NCI-H510A treated with DMSO at 0.1 percent for 48 hours (cell line): ENCODE measurements at regions not wholly inside any gene's neighbourhood (a gene's known extent, or its start where the extent isn't known, plus 50 kb on each side); places are given as distances from the start of the nearest gene placed in this dataset.

Source experiments
- DNase-seq: peaks from one replicate; lab custom pipeline; 2025; lab: John Stamatoyannopoulos, UW

GRCh38 chr12:16972923-16973770 is 367.2 kb upstream of the LMO3 start:
- DNase-seq, result no peak

DNA sequence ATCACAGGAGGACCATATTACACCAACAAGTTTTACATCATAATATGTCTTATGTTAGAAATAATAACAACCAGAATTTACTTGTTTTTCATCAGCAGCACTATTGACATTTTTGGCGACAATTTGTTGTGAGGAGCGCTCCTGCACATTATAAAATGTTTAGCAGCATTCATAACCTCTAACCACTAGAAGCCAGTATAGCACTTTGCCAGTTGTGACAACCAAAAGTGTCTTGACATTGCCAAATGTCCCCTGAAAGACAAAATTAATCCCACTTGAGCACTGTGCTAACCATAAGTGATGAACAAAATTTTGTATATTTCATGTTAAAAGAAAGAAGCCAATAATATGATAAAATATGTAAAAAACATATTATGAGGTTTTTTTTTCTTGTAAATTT is 356.9 kb upstream of the LMO3 start:
- DNase-seq, result no peak

DNA sequence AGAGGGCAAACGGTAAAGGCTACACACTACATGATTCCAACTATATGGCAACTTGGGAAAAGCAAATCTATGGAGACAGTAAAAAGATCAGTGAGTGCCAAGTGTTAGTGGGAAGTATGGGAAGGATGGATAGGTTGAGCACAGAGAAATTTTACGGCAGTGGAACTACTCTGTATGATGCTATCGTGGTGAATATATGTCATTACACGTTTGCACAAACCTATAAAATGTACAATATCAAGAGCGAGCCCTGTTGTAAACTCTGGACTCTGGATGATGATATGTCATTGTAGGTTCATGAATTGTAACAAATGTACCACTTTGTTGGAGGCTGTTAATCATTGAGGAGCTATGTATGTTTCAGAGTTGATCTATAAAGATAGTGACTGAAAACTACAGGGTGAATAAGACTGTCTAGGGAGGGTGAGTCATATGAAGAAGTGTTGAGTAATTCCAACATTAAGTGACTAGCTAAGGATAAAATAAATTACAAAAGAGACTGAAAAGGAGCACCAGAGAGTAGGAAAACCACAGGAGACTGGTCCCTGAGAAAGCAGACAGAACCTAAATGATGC is 349.2 kb upstream of the LMO3 start:
- no peak for DNase-seq

GRCh38 chr12:16949871-16950667 is 344.1 kb upstream of the LMO3 start:
- DNase-seq, result no peak

- no peak for DNase-seq
These were observed 343.4 kb upstream of the LMO3 start for GRCh38 chr12:16949371-16949770.

- DNase-seq, result no peak
These were observed 340.7 kb upstream of the LMO3 start for GRCh38 chr12:16946704-16947103.

DNA sequence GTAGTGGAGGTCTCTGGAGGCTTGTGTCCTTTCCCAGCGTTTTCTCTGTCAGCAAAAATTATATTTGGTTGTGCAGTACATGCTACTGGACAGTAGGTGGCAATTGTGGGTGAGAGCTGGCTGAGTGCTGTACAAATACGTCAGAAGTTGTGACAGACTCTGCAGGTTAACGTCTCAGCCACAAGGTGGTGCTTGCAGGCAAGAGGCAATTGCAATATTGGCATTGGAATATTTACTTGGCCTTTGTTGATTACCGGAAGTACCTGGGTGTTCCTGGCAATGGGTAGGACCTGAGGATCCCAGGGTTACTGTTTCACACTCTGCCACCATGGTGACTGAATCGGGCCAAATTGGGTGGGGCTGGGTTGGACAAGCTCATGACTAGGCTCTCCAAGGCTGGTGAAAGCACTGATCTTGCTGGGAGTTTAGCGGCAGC is 333.9 kb upstream of the LMO3 start:
- peak; percentile 19 for DNase-seq

- DNase-seq, result no peak
These were observed 321.3 kb upstream of the LMO3 start for GRCh38 chr12:16927259-16927658.

DNA sequence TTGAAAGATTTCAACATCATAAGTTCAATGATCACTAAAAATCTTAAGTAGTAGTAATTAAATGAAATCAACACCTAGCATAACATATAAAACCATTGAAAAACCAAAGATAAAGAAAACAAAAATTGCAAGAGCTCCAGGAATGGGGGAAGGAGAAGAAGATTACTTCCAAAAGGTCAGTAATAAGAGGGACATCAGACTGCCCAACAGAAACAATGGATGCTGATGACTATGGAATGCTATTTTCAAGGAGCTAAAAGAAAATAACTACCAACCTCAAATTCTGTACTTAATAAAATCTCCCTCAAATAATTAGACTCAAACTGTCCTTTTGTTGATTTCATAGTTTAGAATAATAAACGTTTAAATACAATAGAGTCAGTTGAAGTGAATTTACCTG is 314.5 kb upstream of the LMO3 start:
- no peak for DNase-seq

- DNase-seq, result no peak
These were observed 313.6 kb upstream of the LMO3 start for GRCh38 chr12:16919551-16919950.

DNA sequence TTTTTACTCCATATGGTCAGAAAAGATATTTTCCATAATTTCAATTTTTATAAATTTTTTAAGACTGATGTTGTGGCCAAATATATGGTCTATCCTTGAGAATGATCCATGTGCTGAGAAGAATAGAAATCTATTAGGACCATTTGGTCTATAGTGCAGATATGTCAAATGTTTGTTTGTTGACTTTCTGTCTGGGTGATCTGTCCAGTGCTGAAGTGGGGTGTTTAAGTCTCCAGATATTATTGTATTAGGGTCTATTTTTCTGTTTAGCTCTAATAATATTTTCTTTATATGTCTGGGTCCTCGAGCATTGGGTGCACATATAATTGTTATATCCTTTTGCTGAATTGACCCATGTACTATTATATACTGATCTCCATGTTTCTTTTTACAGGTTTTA is 308.9 kb upstream of the LMO3 start:
- DNase-seq, result no peak

- DNase-seq, result no peak
These were observed 308.0 kb upstream of the LMO3 start for GRCh38 chr12:16913832-16914490.

DNA sequence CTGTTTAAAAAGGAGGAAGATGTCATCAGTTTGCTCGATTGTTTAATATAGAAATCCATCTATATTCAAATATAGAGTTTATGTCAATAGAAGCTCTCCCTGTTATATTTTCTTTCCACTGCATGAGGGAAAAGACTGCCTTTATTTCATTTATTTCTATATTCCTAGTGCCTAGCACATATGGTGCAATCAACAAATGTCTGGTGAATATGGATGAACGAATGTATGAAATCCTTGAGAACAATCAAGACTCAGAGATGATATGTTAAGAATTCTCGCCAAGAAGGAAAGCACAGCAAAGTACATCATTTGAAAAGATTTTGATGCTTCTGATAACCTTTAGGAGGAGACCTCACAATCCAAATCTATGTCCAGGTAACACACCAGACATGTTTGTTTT is 296.0 kb upstream of the LMO3 start:
- no peak for DNase-seq

DNA sequence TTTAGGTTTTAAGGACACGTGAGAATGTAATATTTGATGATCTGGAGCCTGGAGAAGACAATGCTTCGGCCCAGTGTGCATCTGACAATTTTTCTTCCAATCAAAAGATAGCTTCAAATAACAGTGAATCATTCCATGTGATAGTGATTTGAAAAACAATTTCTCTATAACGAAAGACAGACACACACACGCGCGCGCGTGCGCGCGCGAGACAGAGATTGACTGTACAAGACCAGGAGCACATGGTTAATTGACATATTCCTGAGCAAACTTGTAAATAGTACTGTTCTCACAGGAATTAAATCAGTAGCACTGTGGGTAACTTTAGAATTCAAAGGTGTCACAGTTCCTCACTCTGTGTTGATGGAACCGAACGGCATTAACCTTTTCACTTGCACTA is 287.5 kb upstream of the LMO3 start:
- DNase-seq, result no peak

GRCh38 chr12:16891673-16892072 is 285.7 kb upstream of the LMO3 start:
- DNase-seq, result no peak

GRCh38 chr12:16884819-16885218 is 278.9 kb upstream of the LMO3 start:
- DNase-seq, result no peak

- DNase-seq, result no peak
These were observed 278.1 kb upstream of the LMO3 start for GRCh38 chr12:16884056-16884455.

DNA sequence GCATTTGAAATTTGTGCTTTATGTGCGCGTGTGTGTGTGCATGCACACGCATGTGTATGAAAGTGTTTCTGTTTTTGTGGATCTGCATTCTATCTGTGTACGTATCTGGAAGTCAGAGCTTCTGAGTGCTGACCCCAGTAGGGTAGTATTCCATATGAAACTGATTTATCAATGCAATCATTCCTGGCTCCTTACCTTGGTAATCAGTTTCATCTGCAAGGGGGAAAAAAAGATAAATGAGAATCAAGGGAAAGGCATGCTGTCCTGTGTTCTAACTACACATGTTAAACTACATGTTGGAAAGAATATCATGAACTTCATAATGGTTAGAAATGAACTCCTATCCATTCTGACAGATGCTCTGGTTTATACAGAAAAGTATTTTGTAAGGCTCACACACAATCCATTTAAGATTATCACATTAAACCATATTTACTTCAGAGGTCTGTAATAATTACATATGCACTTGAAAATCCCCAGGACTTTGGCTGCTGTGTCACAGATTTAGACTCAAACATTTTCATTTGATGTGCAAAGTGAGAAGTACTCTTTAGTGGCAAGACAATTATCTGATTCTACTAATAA is 276.1 kb upstream of the LMO3 start:
- no peak for DNase-seq

DNA sequence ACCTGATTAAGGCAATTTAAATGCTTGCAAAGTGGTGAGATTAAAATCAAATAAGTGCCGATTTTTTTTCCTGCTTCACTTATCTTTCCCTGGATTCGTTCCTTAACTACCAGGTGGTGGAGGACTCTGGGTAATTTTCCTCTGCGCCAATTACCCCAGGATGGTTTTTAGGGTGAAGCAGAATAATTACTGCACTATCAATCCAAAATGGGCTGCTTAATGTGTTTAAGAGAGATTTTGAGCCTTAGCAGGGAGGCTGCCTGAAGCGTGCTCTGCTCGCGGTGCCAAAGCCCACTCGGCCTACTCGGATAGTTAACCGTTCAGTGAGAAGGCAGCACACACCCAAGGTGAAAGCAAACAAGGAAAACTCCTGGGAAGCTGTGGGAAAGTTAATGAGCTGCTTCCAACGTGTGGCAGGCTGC is 274.9 kb upstream of the LMO3 start:
- peak; percentile 54 for DNase-seq

- no peak for DNase-seq
These were observed 264.9 kb upstream of the LMO3 start for GRCh38 chr12:16870845-16871244.

DNA sequence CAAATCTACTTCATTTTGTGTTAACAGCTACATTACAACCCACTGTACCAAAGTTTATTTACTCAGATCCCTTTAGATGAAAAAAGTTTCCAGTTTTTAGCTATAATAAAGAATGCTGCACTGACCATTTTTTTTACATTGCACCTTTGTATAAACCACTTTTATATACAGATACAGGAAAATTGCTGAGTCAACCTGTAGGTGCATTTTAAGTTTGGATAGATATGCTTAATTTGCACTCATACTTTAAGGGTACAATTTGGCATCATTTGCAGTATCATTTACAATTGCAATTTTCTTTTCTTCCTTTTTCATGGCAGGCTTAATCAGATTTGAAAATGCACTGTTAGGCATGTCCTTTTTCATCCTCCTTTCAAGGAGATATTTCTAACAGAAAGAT is 257.8 kb upstream of the LMO3 start:
- no peak for DNase-seq

GRCh38 chr12:16857456-16857923 is 251.5 kb upstream of the LMO3 start:
- DNase-seq, result no peak
